SK-N-DZ (cell line): ENCODE measurements at regions not wholly inside any gene's neighbourhood (a gene's known extent, or its start where the extent isn't known, plus 50 kb on each side); places are given as distances from the start of the nearest gene placed in this dataset.
"Not testable (repeated sequence)": the region's sequence is repeated elsewhere in the genome, so short reads cannot be mapped to it uniquely, and the experiment has no call there.

ENCODE experiments used
- DNase-seq: peaks from one replicate; pipeline ENCODE4 v3.0.0-alpha.2; 2015; ENCODE audit warnings: low spot score

DNA sequence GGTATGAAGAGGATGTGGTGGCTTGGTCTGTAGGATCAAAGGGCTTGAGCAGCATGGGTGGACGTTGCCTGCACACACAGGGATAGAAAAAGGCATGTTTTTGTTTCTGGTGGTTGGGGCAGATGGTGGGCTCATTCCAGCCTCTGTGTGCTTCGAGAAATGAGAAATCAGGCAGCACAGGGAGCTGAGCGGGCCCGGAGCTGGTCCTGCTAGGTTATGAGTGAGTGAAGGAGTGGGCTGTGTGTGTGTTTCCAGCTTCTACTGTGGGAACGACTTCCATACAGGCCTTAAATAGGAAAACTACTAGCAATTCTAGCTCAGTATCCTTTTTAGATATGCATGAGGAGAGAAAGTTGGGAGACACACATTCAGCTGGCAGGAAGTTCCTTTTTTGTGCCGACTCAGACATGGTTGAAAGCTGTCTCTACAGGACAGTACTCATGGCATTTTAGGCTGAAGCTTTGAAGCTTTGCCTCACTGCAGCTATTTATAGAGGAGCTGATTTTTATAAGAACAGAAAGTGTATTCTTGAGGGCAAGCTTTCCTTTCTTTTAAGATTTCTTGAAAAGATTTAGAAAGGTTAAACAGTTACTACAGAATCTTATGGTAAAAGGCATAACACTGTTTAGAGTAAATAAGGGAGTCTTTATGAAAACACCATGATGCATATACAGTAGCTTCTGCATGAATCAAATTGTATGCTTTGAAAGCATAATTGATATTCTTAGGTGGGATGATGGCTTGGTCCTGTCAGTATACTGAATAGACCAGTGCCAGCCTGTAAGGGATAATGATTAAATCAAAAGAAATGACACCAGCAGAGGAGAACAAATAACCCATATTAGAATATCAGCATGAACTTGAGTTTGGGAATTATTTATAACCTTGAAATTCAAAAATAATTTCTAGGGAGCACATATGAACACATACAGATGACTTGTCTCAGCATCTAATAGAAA, 104.0 kb upstream of the MAN1A1 start:
- no peak for DNase-seq

- DNase-seq, result no peak
Measured at GRCh38 chr6:119449331-119450156, 100.0 kb upstream of the MAN1A1 start.

- no peak for DNase-seq
Measured at GRCh38 chr6:119447921-119448320, 98.4 kb upstream of the MAN1A1 start.

GRCh38 chr6:119446609-119447008, 97.0 kb upstream of the MAN1A1 start:
- DNase-seq, result no peak

GRCh38 chr6:119446115-119446554, 96.6 kb upstream of the MAN1A1 start:
- no peak for DNase-seq

DNA sequence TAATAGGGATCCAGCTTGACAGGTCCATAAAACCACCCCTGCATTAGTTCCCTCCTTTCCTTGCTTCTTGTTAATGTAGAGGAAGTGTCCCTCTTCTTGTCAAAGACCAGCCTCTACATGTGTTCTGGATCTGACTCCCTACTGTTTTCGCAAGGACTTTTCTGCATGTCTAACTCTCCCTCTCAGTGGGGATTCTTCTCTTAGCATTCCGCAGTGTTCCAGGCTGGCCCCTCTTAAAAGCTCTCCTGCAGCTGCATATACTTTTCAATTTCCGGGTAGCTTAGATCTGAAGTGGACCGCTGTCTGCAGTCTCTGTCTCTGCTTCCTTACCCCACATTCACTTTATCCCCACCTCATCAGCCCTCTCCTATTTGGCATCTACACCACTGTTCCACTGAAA, 96.1 kb upstream of the MAN1A1 start:
- DNase-seq, result no peak

DNA sequence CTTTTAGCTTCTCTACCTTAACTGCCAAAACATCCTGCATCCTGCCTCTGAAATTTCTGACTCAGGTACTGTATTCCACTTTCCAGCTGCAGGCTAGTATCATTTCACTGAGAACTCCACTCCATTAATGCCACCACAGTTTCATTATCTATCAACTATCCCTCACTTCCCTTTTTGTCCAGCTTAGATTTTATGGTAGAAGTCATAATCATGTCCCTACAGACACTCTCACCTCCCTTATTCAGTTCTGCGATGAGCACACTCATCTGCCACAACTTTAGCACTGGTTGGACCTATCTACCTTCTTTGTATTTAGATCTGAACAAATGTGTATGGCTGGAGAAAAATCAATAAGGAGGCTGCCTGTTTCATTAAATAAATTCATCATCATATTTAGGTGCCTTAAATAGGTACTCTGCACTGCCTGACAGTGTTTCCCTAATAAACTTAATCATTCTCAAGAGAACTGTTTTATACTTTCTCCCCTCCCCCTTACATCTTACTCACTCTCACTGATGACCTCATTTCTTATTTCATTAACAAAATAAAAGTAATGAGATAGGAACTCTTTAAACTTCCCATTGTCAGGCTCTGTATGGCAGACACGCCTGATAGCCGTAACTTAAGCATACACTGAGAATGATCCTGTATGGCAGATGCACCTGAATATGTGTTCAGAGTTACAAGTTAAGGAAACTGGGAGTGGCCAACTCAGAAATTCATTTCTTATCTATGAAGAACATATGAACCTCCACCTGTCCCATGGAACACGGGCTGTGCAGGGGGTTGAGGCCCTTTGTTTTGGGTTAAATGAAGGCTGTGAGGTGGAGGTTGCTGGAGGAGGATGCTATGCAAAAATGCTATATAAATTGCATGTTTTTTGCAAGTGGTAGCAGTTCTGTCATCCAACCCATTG, 95.3 kb upstream of the MAN1A1 start:
- DNase-seq, result no peak

DNA sequence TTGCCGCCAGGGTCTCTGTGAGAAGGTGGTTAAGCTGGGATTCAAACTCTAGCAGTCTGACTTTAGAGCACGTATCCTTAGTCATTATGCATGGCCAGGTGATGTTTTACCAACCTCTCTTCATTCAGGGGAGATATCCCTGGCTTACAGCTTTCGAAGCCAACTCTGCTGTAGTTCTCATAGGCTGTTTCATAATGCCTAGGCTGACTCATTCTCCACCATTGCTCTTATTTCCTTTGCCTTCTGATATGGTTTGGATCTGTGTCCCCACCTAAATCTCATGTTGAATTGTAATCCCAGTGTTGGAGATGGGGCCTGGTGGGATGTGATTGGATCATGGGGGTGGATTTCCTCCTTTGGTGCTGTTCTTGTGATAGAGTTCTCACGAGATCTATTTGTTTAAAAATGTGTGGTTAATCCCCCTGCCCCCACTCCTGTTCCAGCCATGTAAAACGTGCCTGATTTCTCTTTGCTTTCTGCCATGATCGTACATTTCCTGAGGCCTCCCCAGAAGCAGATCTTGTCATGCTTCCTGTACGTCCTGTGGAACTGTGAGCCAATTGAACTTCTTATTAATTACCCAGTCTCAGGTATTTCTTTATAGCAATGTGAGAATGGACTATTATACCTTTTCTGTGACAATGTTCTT, 94.6 kb upstream of the MAN1A1 start:
- DNase-seq, result no peak

DNA sequence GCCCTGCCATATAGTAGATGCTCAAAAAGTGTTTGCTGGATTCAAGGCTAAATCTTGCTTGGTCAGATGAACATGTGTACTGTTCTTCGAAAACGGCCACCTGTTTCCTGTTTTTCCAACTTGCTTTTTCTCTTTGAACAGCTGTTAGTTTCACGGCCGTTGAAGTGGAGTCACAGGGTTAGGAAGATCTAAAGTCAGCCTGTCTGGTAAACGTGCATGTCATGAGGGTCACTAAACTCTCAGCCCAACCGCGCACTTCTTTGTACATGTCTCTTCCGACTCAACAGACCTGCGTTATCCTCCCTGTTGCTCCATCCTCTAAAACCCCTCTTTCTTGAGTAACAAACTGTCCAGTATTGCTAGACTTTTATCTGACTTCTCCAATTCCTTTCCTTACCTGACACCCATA, 93.2 kb upstream of the MAN1A1 start:
- no peak for DNase-seq

DNA sequence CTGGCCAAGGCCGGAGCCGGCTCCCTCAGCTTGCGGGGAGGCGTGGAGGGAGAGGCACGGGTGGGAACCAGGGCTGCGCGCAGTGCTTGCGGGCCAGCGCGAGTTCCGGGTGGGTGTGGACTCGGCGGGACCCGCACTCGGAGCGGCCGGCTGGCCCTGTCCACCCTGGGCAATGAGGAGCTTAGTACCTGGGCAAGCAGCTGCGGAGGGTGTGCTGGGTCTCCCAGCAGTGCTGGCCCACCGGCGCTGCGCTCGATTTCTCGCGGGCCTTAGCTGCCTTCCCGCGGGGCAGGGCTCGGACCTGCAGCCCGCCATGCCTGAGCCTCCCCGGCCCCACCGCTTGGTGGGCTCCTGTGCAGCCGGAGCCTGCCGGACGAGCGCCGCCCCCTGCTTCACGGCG, 91.4 kb upstream of the MAN1A1 start:
- no peak for DNase-seq

DNA sequence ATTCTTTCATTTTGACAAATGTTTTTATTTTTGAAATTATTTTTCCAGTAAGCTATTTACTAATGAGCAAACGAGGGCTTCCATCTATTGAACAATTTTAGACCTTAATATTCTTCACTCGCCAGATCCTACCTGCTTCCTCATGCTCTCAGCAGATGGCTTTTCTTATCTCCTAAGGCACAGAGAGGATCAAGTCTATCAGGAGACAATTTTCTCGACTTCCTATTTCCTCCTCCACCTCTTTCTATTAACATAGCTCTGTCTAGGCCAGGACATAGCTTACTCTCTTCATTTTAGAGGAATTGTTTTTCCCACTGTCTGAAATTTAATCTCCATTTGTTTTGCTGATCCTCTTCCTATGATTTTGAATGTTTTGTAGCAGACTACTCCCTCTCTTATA, 87.0 kb upstream of the MAN1A1 start:
- DNase-seq, result no peak

DNA sequence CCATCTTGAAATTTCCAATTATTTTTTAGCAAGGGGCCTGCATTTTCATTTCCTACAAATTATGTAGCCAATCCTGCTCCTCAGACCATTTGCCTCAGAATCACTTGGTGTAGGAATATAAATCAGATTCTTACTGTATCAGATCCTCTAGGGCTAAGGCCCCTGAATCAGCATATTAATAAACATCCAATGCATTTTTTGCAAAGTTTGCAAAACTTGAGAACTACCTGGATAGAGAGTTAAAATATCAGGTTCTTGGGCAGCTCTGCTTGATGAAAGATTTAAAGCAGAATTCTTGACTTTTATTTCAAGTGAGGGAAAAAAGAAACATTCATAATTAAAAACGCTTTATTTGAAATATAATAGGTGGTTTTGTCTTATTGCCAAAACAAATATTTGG, 82.2 kb upstream of the MAN1A1 start:
- no peak for DNase-seq

- no peak for DNase-seq
Measured at GRCh38 chr6:119430805-119431204, 81.2 kb upstream of the MAN1A1 start.

DNA sequence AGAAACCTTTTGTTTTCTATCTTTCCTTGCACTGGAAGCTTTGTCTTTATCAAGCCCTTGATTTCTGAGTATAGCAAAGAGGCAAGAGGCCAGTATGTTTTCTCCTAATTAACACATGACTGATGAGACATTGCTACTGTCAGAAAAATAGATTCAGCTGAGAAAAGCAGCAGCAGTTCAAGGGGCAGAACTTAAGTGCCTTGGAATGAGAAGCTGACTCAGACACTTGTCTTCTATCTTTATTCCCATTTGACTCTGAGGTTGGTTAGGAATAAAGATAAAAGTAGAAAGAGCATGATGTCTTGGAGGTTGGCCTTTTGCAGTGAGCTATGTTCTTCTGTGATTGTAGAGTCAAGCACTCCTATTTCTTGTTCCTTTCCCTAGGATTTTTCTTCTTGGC, 79.1 kb upstream of the MAN1A1 start:
- DNase-seq, result no peak

DNA sequence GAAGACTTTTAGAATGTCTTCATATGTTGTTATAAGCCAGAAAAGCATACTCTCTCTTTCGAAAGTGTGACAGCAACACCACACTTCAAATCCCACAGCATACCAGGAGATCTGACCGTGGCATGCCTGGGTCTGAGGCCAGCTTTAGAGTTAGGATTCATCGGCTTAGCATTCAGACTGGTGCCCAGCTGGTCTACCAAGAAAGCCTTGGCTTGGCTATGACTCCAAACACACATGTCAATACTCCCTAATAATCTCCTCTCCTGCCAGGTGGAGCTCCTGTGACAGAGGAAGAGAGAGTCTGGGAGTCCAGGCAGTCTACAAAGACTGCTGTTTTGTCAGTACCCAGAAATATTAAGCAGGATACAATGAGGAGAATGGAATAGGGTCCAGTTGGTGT, 77.1 kb upstream of the MAN1A1 start:
- no peak for DNase-seq

DNA sequence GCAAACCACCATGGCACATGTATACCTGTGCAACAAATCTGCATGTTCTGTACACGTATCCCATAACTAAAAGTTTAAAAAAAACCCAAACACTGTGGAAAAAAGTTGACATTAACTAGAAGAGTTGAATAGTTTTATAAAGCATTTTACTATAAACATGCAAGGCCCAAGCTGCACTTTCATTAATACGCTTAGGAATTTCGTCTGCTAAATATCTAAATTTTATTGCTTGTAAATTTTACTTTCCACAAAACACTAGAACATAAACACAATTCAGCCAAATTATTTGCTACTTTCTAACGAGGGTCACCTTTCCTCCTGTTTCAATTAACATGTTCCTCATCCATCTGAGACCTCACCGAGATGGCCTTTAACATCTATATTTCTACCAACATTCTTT, 74.4 kb upstream of the MAN1A1 start:
- no peak for DNase-seq

- not testable (repeated sequence) for DNase-seq
Measured at GRCh38 chr6:119418084-119418483, 68.5 kb upstream of the MAN1A1 start.

DNA sequence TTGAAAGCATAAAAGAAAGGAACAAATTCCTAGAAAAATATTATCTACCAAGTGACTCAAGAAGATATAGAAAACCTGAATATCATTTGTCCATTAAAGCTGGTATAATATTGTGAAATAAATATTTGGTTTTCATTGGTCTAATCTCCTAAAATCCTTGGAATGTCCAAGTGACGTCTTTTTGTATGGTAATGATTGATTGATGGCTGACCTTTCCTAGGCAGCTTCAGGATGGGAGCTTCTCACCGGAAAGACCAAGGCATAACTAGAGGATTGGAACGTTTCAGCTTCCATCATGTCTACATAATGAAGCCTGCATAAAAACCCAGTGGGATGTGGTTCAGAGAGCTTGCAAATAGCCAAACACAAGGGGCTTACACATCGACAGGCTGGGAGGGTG, 57.6 kb upstream of the MAN1A1 start:
- no peak for DNase-seq

- DNase-seq, result not testable (repeated sequence)
Measured at GRCh38 chr6:119405114-119405513, 55.6 kb upstream of the MAN1A1 start.
